Bone marrow (tissue), 2 donors: ENCODE measurements at regions not wholly inside any gene's neighbourhood (a gene's known extent, or its start where the extent isn't known, plus 50 kb on each side); places are given as distances from the start of the nearest gene placed in this dataset.

ENCODE experiments used
- DNase-seq, 2 donors: peaks; one replicate each; lab custom pipeline; 2025; lab: John Stamatoyannopoulos, UW

DNA sequence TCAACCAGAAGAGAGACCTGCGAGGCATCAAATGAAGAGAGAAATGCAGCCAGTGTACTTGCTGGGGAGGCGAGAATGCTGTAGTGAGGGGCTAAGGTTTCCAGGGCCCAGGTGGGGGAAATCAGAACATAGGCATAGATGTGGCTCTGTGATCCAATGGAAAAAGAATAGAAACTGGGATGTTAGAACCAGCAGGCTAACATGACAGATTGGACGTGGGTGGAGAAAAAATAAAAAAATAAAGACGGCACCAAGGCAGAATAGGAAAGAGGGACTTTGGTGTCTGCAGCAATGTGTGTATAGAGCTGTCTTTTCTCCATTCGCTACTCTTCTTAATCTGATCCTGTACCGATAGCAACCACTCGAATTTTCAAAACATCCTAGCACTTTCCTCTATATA is 381.0 kb upstream of the NBEA start:
- no peak for DNase-seq

GRCh38 chr13:34567597-34567996 is 374.5 kb upstream of the NBEA start:
- DNase-seq, result no peak

DNA sequence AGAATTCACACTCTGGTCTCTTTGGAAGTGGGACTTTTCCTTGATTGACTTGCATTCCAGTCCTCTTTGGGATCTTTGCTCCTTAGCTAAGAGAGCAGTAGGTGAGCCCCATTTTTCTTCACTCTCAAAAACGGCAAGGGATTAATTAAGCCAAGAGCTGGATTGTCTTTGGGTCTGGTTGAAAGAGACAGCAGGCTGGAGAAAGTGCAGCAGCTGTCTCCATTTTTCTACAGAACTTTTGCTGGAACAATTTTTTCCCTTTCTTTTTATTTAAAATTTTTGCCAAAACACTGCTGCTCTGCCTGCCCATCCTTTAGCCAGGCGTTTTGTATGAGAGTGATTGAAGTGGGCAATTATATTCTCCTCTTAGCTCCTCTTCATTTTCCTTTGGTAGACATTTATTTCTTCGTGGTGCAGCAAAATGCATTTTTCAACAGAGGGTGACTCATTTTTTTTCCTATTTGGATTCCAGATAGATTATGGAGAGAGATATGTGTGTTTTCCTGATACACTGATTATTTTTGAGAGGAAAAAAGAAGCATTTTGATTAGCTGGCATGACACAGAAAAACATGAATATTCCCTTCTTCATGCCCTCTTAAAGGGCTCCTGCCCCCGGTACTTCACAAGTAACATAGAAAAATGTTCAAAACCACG is 371.2 kb upstream of the NBEA start:
- DNase-seq, result no peak

DNA sequence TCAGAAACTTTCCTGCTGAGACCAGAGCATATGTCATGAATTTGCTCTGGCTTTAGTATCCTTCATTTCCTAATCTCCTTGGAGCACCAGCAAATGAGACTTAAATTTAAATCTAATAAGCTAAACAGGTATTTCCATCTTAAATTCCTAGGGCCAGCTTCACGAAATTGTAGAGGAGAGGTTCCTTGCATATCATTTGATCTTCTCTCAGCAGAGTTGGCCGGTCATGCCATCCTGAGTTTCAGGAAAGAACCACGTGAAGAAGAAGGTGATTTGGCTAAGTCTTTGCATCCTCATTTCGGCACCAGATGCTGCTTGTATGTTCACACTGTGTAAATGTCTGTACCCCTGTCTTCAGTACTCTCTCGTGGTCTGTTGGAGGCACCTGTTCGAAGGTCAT is 370.4 kb upstream of the NBEA start:
- DNase-seq, result no peak

DNA sequence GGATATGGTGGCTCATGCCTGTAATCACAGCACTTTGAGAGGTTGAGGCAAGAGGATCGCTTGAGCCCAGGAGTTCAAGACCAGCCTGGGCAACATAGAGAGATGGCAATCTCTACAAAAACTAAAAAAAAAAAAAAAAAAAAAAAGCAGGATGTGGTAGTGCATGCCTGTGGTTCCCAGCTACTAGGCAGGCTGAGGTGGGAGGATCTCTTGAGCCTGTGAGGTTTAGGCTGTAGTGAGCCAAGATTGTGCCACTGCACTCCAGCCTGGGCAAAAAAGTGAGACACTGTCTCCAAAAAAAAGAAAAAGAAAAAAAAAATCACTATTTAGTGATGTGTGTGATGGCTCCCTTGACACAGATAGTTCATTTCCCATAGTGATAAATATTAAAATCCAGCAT is 365.0 kb upstream of the NBEA start:
- no peak for DNase-seq

DNA sequence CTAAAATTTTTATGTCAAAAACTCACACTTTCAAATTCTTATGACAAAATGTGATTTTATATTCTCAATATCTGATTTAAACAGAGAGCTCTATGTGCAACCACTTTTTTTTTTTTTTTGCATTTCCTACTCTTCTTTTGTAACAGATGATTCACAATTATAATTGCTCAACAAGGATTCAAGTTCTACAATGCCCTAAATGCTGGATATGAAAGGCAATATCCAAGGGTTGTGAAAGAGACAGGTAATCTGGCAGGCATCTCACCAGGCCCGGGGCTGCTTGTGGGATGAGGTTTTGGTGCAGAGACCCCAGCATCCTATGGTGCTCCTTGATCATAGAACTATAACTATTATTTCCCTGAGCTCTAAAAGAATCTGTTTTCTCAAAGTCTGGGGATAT is 363.6 kb upstream of the NBEA start:
- no peak for DNase-seq

DNA sequence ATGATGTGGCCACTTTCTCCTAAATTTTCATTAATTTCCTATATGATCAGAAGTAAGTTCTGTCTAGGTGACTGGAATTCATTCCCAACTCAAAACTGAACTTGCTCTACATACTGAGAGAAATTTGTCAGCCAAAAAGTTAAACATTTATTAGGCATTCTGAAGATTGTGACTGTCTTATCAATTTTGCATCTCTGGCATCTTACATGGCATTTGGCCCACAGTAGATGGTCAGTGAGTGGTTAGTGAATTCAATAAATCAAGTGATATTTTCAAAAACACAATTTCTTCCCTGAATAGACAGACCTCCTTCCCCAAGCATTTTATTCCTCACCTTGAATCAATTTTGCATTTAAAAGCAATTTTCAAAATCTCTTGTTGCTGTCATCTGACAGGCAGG is 363.2 kb upstream of the NBEA start:
- no peak for DNase-seq

GRCh38 chr13:34583181-34583580 is 358.9 kb upstream of the NBEA start:
- DNase-seq, result no peak

DNA sequence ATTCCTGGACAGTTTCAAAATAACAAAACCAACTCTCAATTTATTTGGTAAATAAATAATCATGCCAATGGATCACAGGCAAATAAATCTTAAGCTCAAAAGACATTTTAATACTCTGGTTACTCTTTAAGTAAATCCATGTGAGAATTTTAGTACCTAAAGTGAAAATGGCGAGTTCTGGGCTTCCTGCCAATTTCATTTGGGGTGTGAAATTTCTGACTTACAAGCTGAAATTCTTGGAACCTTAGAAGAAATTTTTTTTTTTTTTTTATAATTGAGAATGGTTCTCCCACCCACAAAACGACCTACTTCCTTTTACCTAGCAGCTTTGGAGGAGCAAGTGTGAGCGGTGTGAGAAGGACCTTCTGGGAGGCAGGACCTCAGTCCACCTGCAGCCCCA is 354.5 kb upstream of the NBEA start:
- no peak for DNase-seq

GRCh38 chr13:34588362-34588761 is 353.7 kb upstream of the NBEA start:
- DNase-seq, result no peak

GRCh38 chr13:34589581-34589980 is 352.5 kb upstream of the NBEA start:
- DNase-seq, result no peak

DNA sequence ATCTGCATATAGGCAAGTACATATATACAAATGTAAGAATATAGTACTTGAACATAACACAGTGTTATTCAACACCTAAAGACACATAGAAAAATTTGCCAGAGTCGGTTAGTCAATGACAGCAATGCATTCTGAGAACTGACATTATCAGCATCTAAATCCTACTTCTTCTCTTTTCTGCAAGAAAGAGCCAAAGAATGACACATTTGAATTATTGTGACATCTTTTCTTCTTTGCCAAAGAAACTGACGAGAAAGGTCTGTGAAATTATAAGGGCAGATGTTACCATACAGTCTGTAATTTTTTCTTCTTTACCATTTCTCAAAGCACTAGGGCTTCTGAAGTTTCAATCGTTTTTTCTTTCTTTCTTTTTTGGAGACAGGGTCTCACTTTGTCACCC is 350.9 kb upstream of the NBEA start:
- DNase-seq, result no peak

DNA sequence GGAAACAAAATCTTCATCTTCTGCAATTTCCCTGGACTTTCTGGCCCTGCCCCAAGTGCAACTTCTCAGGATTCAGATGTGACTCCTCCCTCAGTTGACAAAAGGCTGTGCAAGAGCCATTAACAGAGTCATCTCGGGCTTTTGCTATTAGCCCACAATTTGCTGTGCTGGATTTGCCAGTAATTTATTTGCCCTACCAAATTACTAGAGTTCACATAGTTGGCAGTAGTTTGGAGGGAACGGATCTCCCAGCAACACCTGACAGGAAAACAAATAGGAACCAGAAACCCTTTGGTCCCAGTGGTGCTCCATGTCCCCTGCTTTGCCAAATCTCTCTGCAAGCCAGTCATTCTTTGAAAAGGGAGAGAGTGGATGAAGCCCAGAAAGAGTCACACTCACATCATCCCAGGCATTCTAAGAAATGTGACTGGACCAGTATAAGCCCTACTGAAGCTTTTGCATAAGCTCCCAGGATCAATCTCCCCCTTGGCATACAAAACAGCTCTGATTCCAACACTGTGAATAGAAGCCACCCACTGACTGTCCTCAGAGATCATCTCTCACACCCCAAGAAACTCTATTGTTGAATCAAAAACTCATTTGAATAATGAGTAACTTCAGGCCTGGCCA is 350.1 kb upstream of the NBEA start:
- DNase-seq, result no peak

DNA sequence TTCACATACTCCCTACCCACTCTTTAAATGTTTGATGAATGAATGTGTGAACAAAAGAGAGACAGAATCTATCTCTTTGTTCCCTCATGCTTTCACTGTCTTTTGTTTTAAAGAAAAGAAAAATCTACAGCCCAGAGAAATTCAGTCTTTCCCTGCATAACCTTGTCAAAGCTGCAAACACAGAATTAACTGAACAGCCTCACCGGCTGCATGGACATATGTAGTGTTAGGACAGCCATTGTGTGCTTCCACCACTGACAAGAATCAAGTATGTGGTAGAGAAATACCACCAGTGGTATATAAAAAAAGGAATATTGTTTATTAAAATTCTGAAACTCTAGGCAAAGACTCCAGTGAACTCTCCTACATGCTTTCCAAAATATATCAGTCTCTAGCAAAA is 348.4 kb upstream of the NBEA start:
- no peak for DNase-seq

DNA sequence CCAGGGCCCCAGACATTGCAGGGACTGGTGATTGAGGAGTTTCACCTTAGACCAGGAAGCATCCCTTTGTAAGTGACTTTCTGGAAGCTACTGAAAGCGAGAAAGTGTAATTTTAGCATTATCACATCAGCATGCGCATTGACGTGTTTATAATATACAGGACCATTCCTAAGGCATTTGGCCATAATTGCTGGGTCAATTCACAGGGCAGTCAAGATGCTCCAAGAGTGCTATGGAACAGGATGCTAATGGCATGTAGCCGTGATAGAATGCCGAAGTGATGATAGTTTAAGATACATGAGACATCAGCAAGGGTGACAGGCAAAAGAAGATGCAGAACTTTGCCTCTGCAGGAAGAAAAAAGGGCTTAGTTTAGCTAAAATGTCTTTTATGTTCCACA is 347.6 kb upstream of the NBEA start:
- no peak for DNase-seq

GRCh38 chr13:34608331-34608730 is 333.7 kb upstream of the NBEA start:
- no peak for DNase-seq

- DNase-seq, result no peak
Measured at GRCh38 chr13:34611671-34612070, 330.4 kb upstream of the NBEA start.

DNA sequence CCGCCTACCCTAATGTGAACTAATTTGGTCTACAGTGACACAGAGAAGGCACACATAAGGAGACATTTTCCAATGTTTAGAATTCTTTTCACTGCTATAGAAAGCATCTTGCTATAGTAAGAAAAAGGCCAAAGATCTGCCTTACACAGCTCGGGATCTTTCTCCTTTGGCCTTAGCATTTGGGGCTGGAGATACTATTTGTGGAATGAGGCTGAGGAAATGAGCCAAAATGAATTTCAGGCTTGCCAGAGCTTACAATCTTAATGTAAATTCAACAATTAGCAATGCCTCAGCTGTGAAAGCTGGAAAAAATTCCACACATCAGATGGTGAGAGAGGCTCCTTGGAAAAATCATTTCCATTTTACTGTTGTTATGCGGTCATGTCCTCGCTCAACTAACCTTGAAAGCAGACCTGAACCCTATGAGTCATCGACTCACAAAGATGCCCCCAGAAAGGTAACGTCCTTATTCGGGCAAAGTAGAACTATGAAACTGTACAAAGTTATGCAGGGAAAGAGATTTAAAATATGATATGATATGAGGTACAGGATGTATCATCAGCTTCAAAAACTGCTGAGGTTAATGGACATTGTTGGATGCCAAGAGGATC is 324.5 kb upstream of the NBEA start:
- no peak for DNase-seq

GRCh38 chr13:34618654-34619053 is 323.4 kb upstream of the NBEA start:
- no peak for DNase-seq

- DNase-seq, result no peak
Measured at GRCh38 chr13:34619326-34619725, 322.7 kb upstream of the NBEA start.

- no peak for DNase-seq
Measured at GRCh38 chr13:34620074-34620850, 321.8 kb upstream of the NBEA start.

GRCh38 chr13:34620862-34621261 is 321.2 kb upstream of the NBEA start:
- DNase-seq, result no peak

DNA sequence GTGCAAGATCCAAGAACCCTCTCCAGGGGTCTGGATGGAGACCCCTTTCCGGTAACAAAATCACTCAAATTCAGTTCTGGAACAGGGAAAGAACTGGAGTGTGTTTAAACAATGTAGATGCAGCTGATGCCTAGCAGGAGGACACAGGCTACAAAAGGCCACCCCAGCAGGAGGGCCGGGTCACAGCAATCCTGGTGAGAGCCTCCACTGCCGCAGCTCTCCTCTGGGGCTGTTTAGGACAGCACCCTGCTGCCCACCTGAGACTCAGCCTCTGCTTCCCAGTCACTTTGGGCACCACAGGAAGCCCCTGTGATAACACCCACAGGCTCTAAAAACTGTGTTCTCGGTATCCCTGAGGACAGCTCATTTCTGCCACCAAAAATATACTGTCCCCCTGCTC is 318.7 kb upstream of the NBEA start:
- DNase-seq, result no peak
